H9 (cell line): ENCODE measurements at regions not wholly inside any gene's neighbourhood (a gene's known extent, or its start where the extent isn't known, plus 50 kb on each side); places are given as distances from the start of the nearest gene placed in this dataset.

Experiments
- DNase-seq: peaks from one replicate; pipeline ENCODE4 v3.0.0-alpha.2; 2017
- H2AFZ ChIP-seq: one replicate; pipeline ENCODE4 v1.6.1; 2013; ENCODE audit warnings: mild to moderate bottlenecking, low read length, control low read depth, moderate library complexity
- H2AK5ac ChIP-seq: 2 replicates; pipeline ENCODE4 v1.6.1; 2013; ENCODE audit warnings: low read length, control low read depth, mixed read lengths; ENCODE audit not compliant: insufficient read length
- H2BK120ac ChIP-seq: one replicate; pipeline ENCODE4 v1.6.1; 2013; ENCODE audit warnings: low read depth, mild to moderate bottlenecking, low read length, control low read depth, inconsistent platforms; ENCODE audit not compliant: poor library complexity, severe bottlenecking
- H2BK12ac ChIP-seq: 2 replicates; pipeline ENCODE4 v1.6.1; 2013; ENCODE audit warnings: low read length, control low read depth, mixed read lengths, low read depth; ENCODE audit not compliant: insufficient read length
- H2BK15ac ChIP-seq: 2 replicates; pipeline ENCODE4 v1.6.1; 2013; ENCODE audit warnings: low read depth, low read length, control low read depth
- H2BK20ac ChIP-seq: one replicate; pipeline ENCODE4 v1.6.1; 2013; ENCODE audit warnings: low read depth, mild to moderate bottlenecking, low read length, control low read depth, inconsistent platforms; ENCODE audit not compliant: poor library complexity, severe bottlenecking
- H2BK5ac ChIP-seq: 2 replicates; pipeline ENCODE4 v1.6.1; 2013; ENCODE audit warnings: low read length, control low read depth, mixed read lengths; ENCODE audit not compliant: insufficient read length
- H3K14ac ChIP-seq: 2 replicates; pipeline ENCODE4 v1.6.1; 2013; ENCODE audit warnings: low read length, control low read depth; ENCODE audit not compliant: insufficient read depth
- H3K18ac ChIP-seq: 2 replicates; pipeline ENCODE4 v1.6.1; 2013; ENCODE audit warnings: low read depth, mild to moderate bottlenecking, mixed read lengths, low read length, control low read depth; ENCODE audit not compliant: insufficient read length
- H3K23ac ChIP-seq: 2 replicates; pipeline ENCODE4 v1.6.1; 2013; ENCODE audit warnings: low read length, control low read depth, mixed read lengths, low read depth; ENCODE audit not compliant: insufficient read length
- H3K23me2 ChIP-seq: 2 replicates; pipeline ENCODE4 v1.6.1; 2013; ENCODE audit warnings: low read depth, mild to moderate bottlenecking, mixed read lengths, low read length, control low read depth; ENCODE audit not compliant: insufficient read length, poor library complexity, severe bottlenecking
- H3K27ac ChIP-seq: 2 replicates; pipeline ENCODE4 v1.5.1; 2013; ENCODE audit warnings: low read length, control low read depth, mixed read lengths, low read depth; ENCODE audit not compliant: insufficient read length
- H3K27me3 ChIP-seq: 2 replicates; pipeline ENCODE4 v1.6.1; 2013; ENCODE audit warnings: low read length, control low read depth, inconsistent platforms; ENCODE audit not compliant: insufficient read depth
- H3K4ac ChIP-seq: 2 replicates; pipeline ENCODE4 v1.6.1; 2013; ENCODE audit warnings: low read depth, mild to moderate bottlenecking, control low read depth, inconsistent platforms, low read length, moderate library complexity
- H3K4me1 ChIP-seq: 2 replicates; pipeline ENCODE4 v1.6.1; 2013; ENCODE audit warnings: low read length, control low read depth, inconsistent platforms; ENCODE audit not compliant: insufficient read depth
- H3K4me2 ChIP-seq: 2 replicates; pipeline ENCODE4 v1.6.1; 2013; ENCODE audit warnings: low read length, control low read depth, mixed read lengths; ENCODE audit not compliant: insufficient read length, insufficient read depth
- H3K56ac ChIP-seq: 2 replicates; pipeline ENCODE4 v1.6.1; 2013; ENCODE audit warnings: low read depth, mild to moderate bottlenecking, mixed read lengths, low read length, control low read depth; ENCODE audit not compliant: insufficient read length
- H3K79me1 ChIP-seq: 2 replicates; pipeline ENCODE4 v1.6.1; 2013; ENCODE audit warnings: low read depth, mild to moderate bottlenecking, moderate library complexity, low read length, control low read depth, inconsistent platforms; ENCODE audit not compliant: insufficient read depth, poor library complexity, severe bottlenecking
- H3K79me2 ChIP-seq: 2 replicates; pipeline ENCODE4 v1.6.1; 2013; ENCODE audit warnings: low read length, control low read depth, inconsistent platforms; ENCODE audit not compliant: insufficient read depth
- H3K9ac ChIP-seq: 2 replicates; pipeline ENCODE4 v1.6.1; 2013; ENCODE audit warnings: low read length, control low read depth, mixed read lengths; ENCODE audit not compliant: insufficient read length; ENCODE audit errors: extremely low read depth
- H3K9me3 ChIP-seq: one replicate; pipeline ENCODE4 v1.6.1; 2013; ENCODE audit warnings: low read depth, low read length, inconsistent platforms; ENCODE audit not compliant: control insufficient read depth
- H3T11ph ChIP-seq: one replicate; pipeline ENCODE4 v1.6.1; 2013; ENCODE audit warnings: mild to moderate bottlenecking, low read length, control low read depth, inconsistent platforms
- H4K20me1 ChIP-seq: one replicate; pipeline ENCODE4 v1.6.1; 2013; ENCODE audit not compliant: control insufficient read depth, insufficient read length, insufficient read depth
- H4K5ac ChIP-seq: 2 replicates; pipeline ENCODE4 v1.6.1; 2013; ENCODE audit warnings: low read depth, mild to moderate bottlenecking, mixed read lengths, low read length, control low read depth; ENCODE audit not compliant: insufficient read length
- H4K8ac ChIP-seq: replicated peaks from 2 replicates; pipeline ENCODE4 v1.6.1; 2013; ENCODE audit warnings: low read length, control low read depth, mixed read lengths, low read depth; ENCODE audit not compliant: insufficient read length
- H4K91ac ChIP-seq: 2 replicates; pipeline ENCODE4 v1.6.1; 2013; ENCODE audit warnings: low read depth, mild to moderate bottlenecking, moderate library complexity, mixed read lengths, low read length, control low read depth; ENCODE audit not compliant: insufficient read length
- H3K27ac Mint-ChIP-seq, 3 experiments: 2 replicates in 2 of 3; 3 replicates in 1 of 3; pipeline ENCODE4 v1.8.0; 2020 to 2021; ENCODE audit warnings: mixed read lengths in 3 of 3, mild to moderate bottlenecking in 1 of 3, moderate library complexity in 1 of 3
- H3K27me3 Mint-ChIP-seq: 2 replicates; pipeline ENCODE4 v1.8.0; 2021; ENCODE audit warnings: low read depth, mild to moderate bottlenecking, moderate library complexity, mixed read lengths
- H3K36me3 Mint-ChIP-seq, 3 experiments: 2 replicates in 2 of 3; 3 replicates in 1 of 3; pipeline ENCODE4 v1.8.0; 2020 to 2021; ENCODE audit warnings: low read depth in 3 of 3, mixed read lengths in 3 of 3; ENCODE audit not compliant: insufficient read depth in 1 of 3
- H3K4me1 Mint-ChIP-seq, 2 experiments: 2 replicates each; pipeline ENCODE4 v1.8.0; 2020; ENCODE audit warnings: mixed read lengths in 2 of 2
- H3K4me3 Mint-ChIP-seq, 2 experiments: 2 replicates in 1 of 2; 3 replicates in 1 of 2; pipeline ENCODE4 v1.8.0; 2020 to 2021; ENCODE audit warnings: mild to moderate bottlenecking in 2 of 2, mixed read lengths in 2 of 2, moderate library complexity in 1 of 2
- H3K9me3 Mint-ChIP-seq, 2 experiments: 2 replicates in 1 of 2; 3 replicates in 1 of 2; pipeline ENCODE4 v1.8.0; 2020; ENCODE audit warnings: mild to moderate bottlenecking in 2 of 2, mixed read lengths in 2 of 2, moderate library complexity in 1 of 2
- CTCF ChIP-seq: fragments of 200-600 bp; sonication (generic); conservative IDR thresholded peaks from 3 replicates; pipeline ENCODE4 v1.8.0; 2021; ENCODE audit warnings: antibody characterized with exemption, mild to moderate bottlenecking
- WGBS: extraction: QIAGEN DNeasy Blood & Tissue Kit; methylation state at CpG from one replicate; pipeline ENCODE4 v1.1.7; 2013; ENCODE audit warnings: missing lambda C conversion rate, low lambda C conversion rate, mixed read lengths; ENCODE audit not compliant: insufficient read length; ENCODE audit errors: extremely low coverage; 5-methylcytosine and 5-hydroxymethylcytosine counted together

- Histone ChIP-seq H3K79me2 (no peaks in the 10 kb centered on the region), H2BK5ac (no peak overlapping the region), H3K9me3 (no peaks in the 10 kb centered on the region), H3K4me1 (no peaks in the 10 kb centered on the region), H3K23me2 (no peaks in the 10 kb centered on the region), H3K9ac (no peak overlapping the region), H2BK120ac (no peak overlapping the region), H3K14ac (no peak overlapping the region), H2AK5ac (no peak overlapping the region), H2AFZ (no peak overlapping the region), H3K27me3 (no peaks in the 10 kb centered on the region), H4K5ac (no peak overlapping the region), H3K27ac (no peak overlapping the region), H3K4me2 (no peak overlapping the region), H4K8ac (no peak overlapping the region), H3K79me1 (no peaks in the 10 kb centered on the region), H3K18ac (no peak overlapping the region), H2BK15ac (no peak overlapping the region), H3T11ph (no peak overlapping the region), H3K23ac (no peak overlapping the region), H2BK12ac (no peak overlapping the region), H4K91ac (no peak overlapping the region), H4K20me1 (no peaks in the 10 kb centered on the region), H3K56ac (no peak overlapping the region), H3K4ac (no peak overlapping the region), H2BK20ac (no peak overlapping the region)
- Mint-ChIP-seq H3K4me3 (no peak overlapping the region), H3K9me3 (peaks cover 3 to 10% of the 10 kb centered on the region in 2 experiments; a peak in 4 of 5 replicates), H3K27ac (peak overlapping the region in 1 of 3 experiments; percentile 21; a peak in 1 of 7 replicates), H3K4me1 (peaks cover 0 to 4% of the 10 kb centered on the region in 2 experiments; a peak in 2 of 4 replicates), H3K36me3 (peaks cover 0 to 9% (median 3%) of the 10 kb centered on the region in 3 experiments; a peak in 2 of 7 replicates), H3K27me3 (no peaks in the 10 kb centered on the region)
- no peak for TF ChIP-seq CTCF
- DNase-seq: no peak
- no CpG with 5 or more reads among the region's 3 CpGs for WGBS
Measured at GRCh38 chr7:126222782-126223181, 1030.0 kb downstream of the GRM8 start.
